ENCODE measurements at regions not wholly inside any gene's neighbourhood (a gene's known extent, or its start where the extent isn't known, plus 50 kb on each side); places are given as distances from the start of the nearest gene placed in this dataset.

DNA sequence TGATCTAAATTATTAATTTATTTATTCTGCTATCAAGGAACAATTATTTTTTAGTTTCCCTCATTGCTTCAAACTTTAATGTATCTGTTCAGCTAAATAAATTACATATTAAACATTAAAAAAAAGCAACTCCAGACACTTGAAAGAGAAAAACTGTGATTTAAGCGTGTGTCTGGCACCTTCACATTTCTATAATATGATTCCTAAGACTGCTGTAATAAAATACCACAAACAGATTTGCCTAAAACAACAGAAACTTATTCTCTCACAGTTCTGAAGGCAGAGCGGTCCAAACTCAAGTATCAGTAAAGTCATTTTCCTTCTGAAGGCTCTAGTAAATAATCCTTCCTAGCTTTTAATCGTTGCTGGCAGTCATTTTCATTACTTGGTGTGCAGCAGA, 580.4 kb upstream of the KCND2 start:
- no peak for DNase-seq
- Histone ChIP-seq H3K36me3 (ENCODE audit: control insufficient read depth, insufficient read depth, low read length) (no peaks in the 10 kb centered on the region), H3K9me3 (0 out of 2 replicates have a peak, but pooled peaks cover 4% of the 10 kb centered on the region), H3K27me3 (replicated peaks; ENCODE audit: control insufficient read depth, insufficient read depth, low read length) (no peaks in the 10 kb centered on the region), H3K4me3 (ENCODE audit: low read depth, low read length) (no peak overlapping the region), H3K4me1 (no peaks in the 10 kb centered on the region)
- no TSS peak for BruUV-seq (replicated peaks)
- no peak overlapping the region for H3K4me3 Mint-ChIP-seq (ENCODE audit: unreplicated experiment)
- H3K4me1 Mint-ChIP-seq (ENCODE audit: low read depth, unreplicated experiment) = no peaks in the 10 kb centered on the region
- TF ChIP-seq CTCF (IDR thresholded peaks at IDR 0.05; ENCODE audit: insufficient read depth in 1 of 2, low read depth in 1 of 2, low read length in 1 of 2, severe bottlenecking in 1 of 2, unreplicated experiment in 1 of 2) = no peak
- peaks cover 9% of the 10 kb centered on the region for H3K9me3 Mint-ChIP-seq (ENCODE audit: unreplicated experiment)
- H3K27me3 Mint-ChIP-seq (ENCODE audit: insufficient read depth, unreplicated experiment) = no peaks in the 10 kb centered on the region
- ChIA-PET CTCF (no interaction called here), POLR2A (no interaction called here)
- H3K36me3 Mint-ChIP-seq (ENCODE audit: insufficient read depth, unreplicated experiment) = no peaks in the 10 kb centered on the region
- no peak overlapping the region for H3K27ac Mint-ChIP-seq (ENCODE audit: unreplicated experiment)
- intact Hi-C loops (cut with micrococcal nuclease; ENCODE audit: unreplicated experiment) = no loop called here

DNA sequence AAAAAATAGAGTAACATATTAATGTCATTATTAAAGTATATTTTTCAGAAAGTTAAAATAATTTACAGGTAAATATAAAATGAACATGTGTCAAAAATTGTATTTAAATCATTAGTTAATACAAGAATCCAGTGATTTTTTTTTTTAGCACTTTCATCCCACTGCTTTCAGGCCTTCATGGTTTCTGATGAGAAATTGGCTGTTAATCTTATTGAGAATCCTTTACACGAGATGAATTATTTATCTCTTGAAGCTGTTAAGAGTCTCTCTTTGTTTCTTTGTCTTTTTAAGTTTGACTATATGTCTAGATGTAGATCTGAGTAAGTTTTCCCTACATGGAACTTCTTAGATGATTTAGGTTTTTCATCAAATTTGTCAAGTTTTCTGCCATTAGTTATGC, 578.5 kb upstream of the KCND2 start:
- no peak for DNase-seq
- intact Hi-C loops (cut with micrococcal nuclease; ENCODE audit: unreplicated experiment) = no loop called here

GRCh38 chr7:119696336-119696735, 576.6 kb upstream of the KCND2 start:
- H3K4me3 ChIP-seq (ENCODE audit: low read depth, low read length) = no peak overlapping the region
- no peak for DNase-seq
- ChIA-PET CTCF (no interaction called here), POLR2A (no interaction called here)
- Mint-ChIP-seq H3K9me3 (ENCODE audit: unreplicated experiment) (peaks cover 9% of the 10 kb centered on the region), H3K4me3 (ENCODE audit: unreplicated experiment) (no peak overlapping the region), H3K27me3 (ENCODE audit: insufficient read depth, unreplicated experiment) (no peaks in the 10 kb centered on the region), H3K36me3 (ENCODE audit: insufficient read depth, unreplicated experiment) (no peaks in the 10 kb centered on the region), H3K4me1 (ENCODE audit: low read depth, unreplicated experiment) (no peaks in the 10 kb centered on the region), H3K27ac (ENCODE audit: unreplicated experiment) (no peak overlapping the region)
- TF ChIP-seq CTCF (IDR thresholded peaks at IDR 0.05; ENCODE audit: insufficient read depth in 1 of 2, low read depth in 1 of 2, low read length in 1 of 2, severe bottlenecking in 1 of 2, unreplicated experiment in 1 of 2) = no peak
- BruUV-seq (replicated peaks) = no TSS peak
- intact Hi-C loops (cut with micrococcal nuclease; ENCODE audit: unreplicated experiment) = no loop called here
- no peaks in the 10 kb centered on the region for H3K27me3 ChIP-seq (replicated peaks; ENCODE audit: control insufficient read depth, insufficient read depth, low read length)
- H3K9me3 ChIP-seq = 0 out of 2 replicates have a peak, but pooled peaks cover 4% of the 10 kb centered on the region
- no peaks in the 10 kb centered on the region for H3K36me3 ChIP-seq (ENCODE audit: control insufficient read depth, insufficient read depth, low read length)
- no peaks in the 10 kb centered on the region for H3K4me1 ChIP-seq

More for the DNA sequence above, 578.5 kb upstream of the KCND2 start:
- Mint-ChIP-seq H3K36me3 (ENCODE audit: insufficient read depth, unreplicated experiment) (no peaks in the 10 kb centered on the region), H3K4me1 (ENCODE audit: low read depth, unreplicated experiment) (no peaks in the 10 kb centered on the region), H3K4me3 (ENCODE audit: unreplicated experiment) (no peak overlapping the region), H3K9me3 (ENCODE audit: unreplicated experiment) (peaks cover 9% of the 10 kb centered on the region), H3K27ac (ENCODE audit: unreplicated experiment) (no peak overlapping the region), H3K27me3 (ENCODE audit: insufficient read depth, unreplicated experiment) (no peaks in the 10 kb centered on the region)
- no TSS peak for BruUV-seq (replicated peaks)
- Histone ChIP-seq H3K27me3 (replicated peaks; ENCODE audit: control insufficient read depth, insufficient read depth, low read length) (no peaks in the 10 kb centered on the region), H3K9me3 (0 out of 2 replicates have a peak, but pooled peaks cover 4% of the 10 kb centered on the region), H3K36me3 (ENCODE audit: control insufficient read depth, insufficient read depth, low read length) (no peaks in the 10 kb centered on the region), H3K4me1 (no peaks in the 10 kb centered on the region), H3K4me3 (ENCODE audit: low read depth, low read length) (no peak overlapping the region)
- TF ChIP-seq CTCF (IDR thresholded peaks at IDR 0.05; ENCODE audit: insufficient read depth in 1 of 2, low read depth in 1 of 2, low read length in 1 of 2, severe bottlenecking in 1 of 2, unreplicated experiment in 1 of 2) = no peak
- ChIA-PET POLR2A (no interaction called here), CTCF (no interaction called here)

Measured in Caco-2 (cell line).